ENCODE measurements at regions not wholly inside any gene's neighbourhood (a gene's known extent, or its start where the extent isn't known, plus 50 kb on each side); places are given as distances from the start of the nearest gene placed in this dataset.

DNA sequence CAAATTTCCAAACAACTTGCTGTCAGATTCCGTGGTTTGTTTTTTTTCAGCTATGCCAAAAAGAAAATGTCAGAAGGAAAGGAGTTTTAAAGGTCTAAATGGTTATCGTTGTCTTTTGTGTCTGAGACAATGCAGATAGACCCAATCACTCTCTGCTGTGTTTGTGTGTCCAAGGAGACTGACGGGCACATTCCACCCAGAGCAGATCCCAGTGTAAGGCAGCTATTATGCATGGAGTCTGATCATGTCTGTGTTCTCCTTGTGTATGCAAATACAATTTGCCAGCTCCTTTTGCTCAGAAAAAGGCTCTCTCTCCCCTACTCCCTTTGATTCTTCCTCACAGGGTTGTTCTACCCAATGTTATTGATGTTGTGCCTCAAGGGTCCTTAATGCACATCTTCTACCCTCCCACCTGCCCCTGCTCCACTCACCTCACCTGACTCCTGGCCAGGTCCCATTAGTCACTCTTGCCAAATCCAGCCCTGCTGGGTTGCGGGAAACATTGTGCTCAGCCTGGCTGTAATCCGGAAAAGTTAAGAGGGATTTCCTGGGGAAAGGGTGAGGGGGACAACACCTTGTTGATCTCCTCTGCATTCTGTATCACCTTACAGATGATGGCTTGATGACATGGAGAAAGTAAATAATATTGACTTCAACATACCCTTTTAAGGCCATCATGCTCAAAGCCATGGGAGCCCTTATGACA, 61.0 kb downstream of the OTOL1 start:
- H3K9me3 ChIP-seq (ENCODE audit: low read depth, low read length, poor library complexity, severe bottlenecking) = no peaks in the 10 kb centered on the region
- intact Hi-C loops (cut with micrococcal nuclease; ENCODE audit: unreplicated experiment) = loop anchor here (2.0 kb wide), 1 partner anchor 295 kb away; no protein-coding TSS in a partner anchor
- H3K27me3 ChIP-seq (replicated peaks; ENCODE audit: insufficient read depth, low read depth, low read length, poor library complexity) = no peaks in the 10 kb centered on the region
- no peaks in the 10 kb centered on the region for H3K36me3 ChIP-seq (ENCODE audit: insufficient read depth, low read length, poor library complexity, severe bottlenecking)
- H3K27ac ChIP-seq (ENCODE audit: low read depth, low read length, poor library complexity, severe bottlenecking) = no peak overlapping the region
- ChIA-PET POLR2A (ENCODE audit: low non-redundant PET) (no interaction called here), CTCF (no interaction called here)
- BruUV-seq (replicated peaks) = no TSS peak
- H3K4me1 ChIP-seq (ENCODE audit: insufficient read depth, low read length, poor library complexity, severe bottlenecking) = peaks cover 26% of the 10 kb centered on the region
- no peak for DNase-seq (ENCODE audit: low spot score)
- no peak overlapping the region for H3K4me3 ChIP-seq (ENCODE audit: low read depth, low read length, poor library complexity, severe bottlenecking)
- TF ChIP-seq EZH2 (IDR thresholded peaks at IDR 0.05; ENCODE audit: borderline replicate concordance, low read depth, low read length, poor library complexity, severe bottlenecking) = no peak
- TF ChIP-seq, protein P1, sequence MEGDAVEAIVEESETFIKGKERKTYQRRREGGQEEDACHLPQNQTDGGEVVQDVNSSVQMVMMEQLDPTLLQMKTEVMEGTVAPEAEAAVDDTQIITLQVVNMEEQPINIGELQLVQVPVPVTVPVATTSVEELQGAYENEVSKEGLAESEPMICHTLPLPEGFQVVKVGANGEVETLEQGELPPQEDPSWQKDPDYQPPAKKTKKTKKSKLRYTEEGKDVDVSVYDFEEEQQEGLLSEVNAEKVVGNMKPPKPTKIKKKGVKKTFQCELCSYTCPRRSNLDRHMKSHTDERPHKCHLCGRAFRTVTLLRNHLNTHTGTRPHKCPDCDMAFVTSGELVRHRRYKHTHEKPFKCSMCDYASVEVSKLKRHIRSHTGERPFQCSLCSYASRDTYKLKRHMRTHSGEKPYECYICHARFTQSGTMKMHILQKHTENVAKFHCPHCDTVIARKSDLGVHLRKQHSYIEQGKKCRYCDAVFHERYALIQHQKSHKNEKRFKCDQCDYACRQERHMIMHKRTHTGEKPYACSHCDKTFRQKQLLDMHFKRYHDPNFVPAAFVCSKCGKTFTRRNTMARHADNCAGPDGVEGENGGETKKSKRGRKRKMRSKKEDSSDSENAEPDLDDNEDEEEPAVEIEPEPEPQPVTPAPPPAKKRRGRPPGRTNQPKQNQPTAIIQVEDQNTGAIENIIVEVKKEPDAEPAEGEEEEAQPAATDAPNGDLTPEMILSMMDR (conservative IDR thresholded peaks at IDR 0.05; ENCODE audit: low read depth, low read length) = no peak

DNA sequence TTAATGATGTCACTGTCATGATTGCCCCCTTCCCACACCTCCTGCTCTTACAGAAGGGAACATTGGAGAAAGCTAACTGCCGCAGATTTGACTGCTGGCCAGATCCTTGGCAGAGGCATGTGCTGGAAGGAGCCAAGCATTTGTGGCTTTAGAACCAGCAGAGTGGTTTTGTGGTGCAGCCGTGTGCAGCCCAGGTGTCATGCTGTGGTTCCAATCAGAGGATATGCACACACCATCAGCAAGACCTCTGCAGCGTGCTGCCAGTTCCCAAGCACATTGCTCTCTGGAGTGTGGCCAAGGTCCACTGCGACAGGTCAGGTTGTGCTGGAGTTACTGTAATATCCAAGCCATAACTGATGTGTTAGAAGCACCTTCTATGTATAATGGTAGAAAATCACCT, 61.6 kb downstream of the OTOL1 start:
- no peak for DNase-seq (ENCODE audit: low spot score)
- no peaks in the 10 kb centered on the region for H3K36me3 ChIP-seq (ENCODE audit: insufficient read depth, low read length, poor library complexity, severe bottlenecking)
- no peak overlapping the region for H3K27ac ChIP-seq (ENCODE audit: low read depth, low read length, poor library complexity, severe bottlenecking)
- TF ChIP-seq EZH2 (IDR thresholded peaks at IDR 0.05; ENCODE audit: borderline replicate concordance, low read depth, low read length, poor library complexity, severe bottlenecking) = no peak
- TF ChIP-seq, protein P1 (conservative IDR thresholded peaks at IDR 0.05; ENCODE audit: low read depth, low read length) = no peak
- H3K27me3 ChIP-seq (replicated peaks; ENCODE audit: insufficient read depth, low read depth, low read length, poor library complexity) = no peaks in the 10 kb centered on the region
- no peak overlapping the region for H3K4me3 ChIP-seq (ENCODE audit: low read depth, low read length, poor library complexity, severe bottlenecking)
- CTCF ChIA-PET = no interaction called here
- peaks cover 22% of the 10 kb centered on the region for H3K4me1 ChIP-seq (ENCODE audit: insufficient read depth, low read length, poor library complexity, severe bottlenecking)
- intact Hi-C loops (cut with micrococcal nuclease; ENCODE audit: unreplicated experiment) = loop anchor here (2.0 kb wide), 1 partner anchor 295 kb away; no protein-coding TSS in a partner anchor
- POLR2A ChIA-PET (ENCODE audit: low non-redundant PET) = no interaction called here
- BruUV-seq (replicated peaks) = no TSS peak
- H3K9me3 ChIP-seq (ENCODE audit: low read depth, low read length, poor library complexity, severe bottlenecking) = no peaks in the 10 kb centered on the region

GRCh38 chr3:161559177-161559998, 62.8 kb downstream of the OTOL1 start:
- peaks cover 17% of the 10 kb centered on the region for H3K4me1 ChIP-seq (ENCODE audit: insufficient read depth, low read length, poor library complexity, severe bottlenecking)
- H3K4me3 ChIP-seq (ENCODE audit: low read depth, low read length, poor library complexity, severe bottlenecking) = peak overlapping the region; percentile 26
- no peak overlapping the region for H3K27ac ChIP-seq (ENCODE audit: low read depth, low read length, poor library complexity, severe bottlenecking)
- intact Hi-C loops (cut with micrococcal nuclease; ENCODE audit: unreplicated experiment) = loop anchor here (2.0 kb wide), 1 partner anchor 293 kb away; no protein-coding TSS in a partner anchor
- H3K36me3 ChIP-seq (ENCODE audit: insufficient read depth, low read length, poor library complexity, severe bottlenecking) = no peaks in the 10 kb centered on the region
- H3K27me3 ChIP-seq (replicated peaks; ENCODE audit: insufficient read depth, low read depth, low read length, poor library complexity) = no peaks in the 10 kb centered on the region
- no TSS peak for BruUV-seq (replicated peaks)
- H3K9me3 ChIP-seq (ENCODE audit: low read depth, low read length, poor library complexity, severe bottlenecking) = no peaks in the 10 kb centered on the region
- no peak for TF ChIP-seq EZH2 (IDR thresholded peaks at IDR 0.05; ENCODE audit: borderline replicate concordance, low read depth, low read length, poor library complexity, severe bottlenecking)
- TF ChIP-seq, protein P1 (conservative IDR thresholded peaks at IDR 0.05; ENCODE audit: low read depth, low read length) = peak; percentile 91
- CTCF ChIA-PET = no interaction called here
- POLR2A ChIA-PET (ENCODE audit: low non-redundant PET) = no interaction called here
- peak; percentile 75 for DNase-seq (ENCODE audit: low spot score)

All from A673 (cell line).